HL-60 (cell line): ENCODE measurements at regions not wholly inside any gene's neighbourhood (a gene's known extent, or its start where the extent isn't known, plus 50 kb on each side); places are given as distances from the start of the nearest gene placed in this dataset.

Experiments
- DNase-seq, 2 experiments: peaks; one replicate each; pipeline ENCODE4 v3.0.0-alpha.2; 2010 to 2020; ENCODE audit warnings: low read depth in 1 of 2, low spot score in 1 of 2
- H3K27ac ChIP-seq: fragments of 250-450 bp; sonication (Bioruptor Pico); replicated peaks from 2 replicates; pipeline ENCODE4 v1.5.1; 2020; ENCODE audit warnings: mild to moderate bottlenecking, moderate library complexity
- H3K27me3 ChIP-seq: fragments of 250-450 bp; sonication (Bioruptor Pico); 2 replicates; pipeline ENCODE4 v1.5.1; 2021; ENCODE audit warnings: mild to moderate bottlenecking, moderate library complexity; ENCODE audit not compliant: insufficient read depth, poor library complexity, severe bottlenecking
- H3K4me3 ChIP-seq: replicated peaks from 2 replicates; pipeline ENCODE4 v1.5.1; 2011; ENCODE audit warnings: mild to moderate bottlenecking, control low read depth, low read length; ENCODE audit not compliant: insufficient read depth
- GABPA ChIP-seq: IDR thresholded peaks from 2 replicates; pipeline ENCODE4 v1.6.1; 2012; ENCODE audit warnings: low read depth
- POLR2AphosphoS5 ChIP-seq: IDR thresholded peaks from 2 replicates; pipeline ENCODE4 v1.6.1; 2012; ENCODE audit warnings: low read depth
- SPI1 ChIP-seq: IDR thresholded peaks from 2 replicates; pipeline ENCODE4 v1.6.1; 2012; ENCODE audit warnings: low read depth, mild to moderate bottlenecking, borderline replicate concordance
- TF ChIP-seq, protein P1 (sequence below): IDR thresholded peaks from 2 replicates; pipeline ENCODE4 v1.6.1; 2012; ENCODE audit warnings: low read depth; ENCODE audit not compliant: insufficient replicate concordance
- TF ChIP-seq, protein P2 (sequence below): IDR thresholded peaks from one replicate; pipeline ENCODE4 v1.5.1; 2011; ENCODE audit warnings: low read length, control low read depth, inconsistent platforms; ENCODE audit not compliant: insufficient read depth

DNA sequence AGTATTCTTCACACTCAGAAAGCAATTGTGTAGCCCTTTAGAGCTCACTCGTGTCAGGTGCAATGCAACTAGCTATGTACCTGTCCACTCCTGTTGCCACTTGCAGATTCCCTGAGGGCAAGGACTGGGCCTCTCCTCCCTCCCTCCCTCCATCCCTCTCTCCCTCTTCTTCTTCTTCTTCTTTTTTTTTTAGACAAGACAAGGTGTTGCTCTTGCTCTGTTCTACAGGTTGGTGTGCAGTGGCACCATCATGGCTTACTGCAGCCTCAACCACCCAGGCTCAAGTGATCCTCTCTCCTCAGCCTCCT is 119.7 kb downstream of the ACKR3 start:
- Histone ChIP-seq H3K27me3 (no peaks in the 10 kb centered on the region), H3K4me3 (no peak overlapping the region), H3K27ac (no peak overlapping the region)
- no peak for DNase-seq
- TF ChIP-seq POLR2AphosphoS5 (no peak), GABPA (no peak), SPI1 (no peak)
- TF ChIP-seq, protein P1, sequence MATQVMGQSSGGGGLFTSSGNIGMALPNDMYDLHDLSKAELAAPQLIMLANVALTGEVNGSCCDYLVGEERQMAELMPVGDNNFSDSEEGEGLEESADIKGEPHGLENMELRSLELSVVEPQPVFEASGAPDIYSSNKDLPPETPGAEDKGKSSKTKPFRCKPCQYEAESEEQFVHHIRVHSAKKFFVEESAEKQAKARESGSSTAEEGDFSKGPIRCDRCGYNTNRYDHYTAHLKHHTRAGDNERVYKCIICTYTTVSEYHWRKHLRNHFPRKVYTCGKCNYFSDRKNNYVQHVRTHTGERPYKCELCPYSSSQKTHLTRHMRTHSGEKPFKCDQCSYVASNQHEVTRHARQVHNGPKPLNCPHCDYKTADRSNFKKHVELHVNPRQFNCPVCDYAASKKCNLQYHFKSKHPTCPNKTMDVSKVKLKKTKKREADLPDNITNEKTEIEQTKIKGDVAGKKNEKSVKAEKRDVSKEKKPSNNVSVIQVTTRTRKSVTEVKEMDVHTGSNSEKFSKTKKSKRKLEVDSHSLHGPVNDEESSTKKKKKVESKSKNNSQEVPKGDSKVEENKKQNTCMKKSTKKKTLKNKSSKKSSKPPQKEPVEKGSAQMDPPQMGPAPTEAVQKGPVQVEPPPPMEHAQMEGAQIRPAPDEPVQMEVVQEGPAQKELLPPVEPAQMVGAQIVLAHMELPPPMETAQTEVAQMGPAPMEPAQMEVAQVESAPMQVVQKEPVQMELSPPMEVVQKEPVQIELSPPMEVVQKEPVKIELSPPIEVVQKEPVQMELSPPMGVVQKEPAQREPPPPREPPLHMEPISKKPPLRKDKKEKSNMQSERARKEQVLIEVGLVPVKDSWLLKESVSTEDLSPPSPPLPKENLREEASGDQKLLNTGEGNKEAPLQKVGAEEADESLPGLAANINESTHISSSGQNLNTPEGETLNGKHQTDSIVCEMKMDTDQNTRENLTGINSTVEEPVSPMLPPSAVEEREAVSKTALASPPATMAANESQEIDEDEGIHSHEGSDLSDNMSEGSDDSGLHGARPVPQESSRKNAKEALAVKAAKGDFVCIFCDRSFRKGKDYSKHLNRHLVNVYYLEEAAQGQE, result no peak
- TF ChIP-seq, protein P2, sequence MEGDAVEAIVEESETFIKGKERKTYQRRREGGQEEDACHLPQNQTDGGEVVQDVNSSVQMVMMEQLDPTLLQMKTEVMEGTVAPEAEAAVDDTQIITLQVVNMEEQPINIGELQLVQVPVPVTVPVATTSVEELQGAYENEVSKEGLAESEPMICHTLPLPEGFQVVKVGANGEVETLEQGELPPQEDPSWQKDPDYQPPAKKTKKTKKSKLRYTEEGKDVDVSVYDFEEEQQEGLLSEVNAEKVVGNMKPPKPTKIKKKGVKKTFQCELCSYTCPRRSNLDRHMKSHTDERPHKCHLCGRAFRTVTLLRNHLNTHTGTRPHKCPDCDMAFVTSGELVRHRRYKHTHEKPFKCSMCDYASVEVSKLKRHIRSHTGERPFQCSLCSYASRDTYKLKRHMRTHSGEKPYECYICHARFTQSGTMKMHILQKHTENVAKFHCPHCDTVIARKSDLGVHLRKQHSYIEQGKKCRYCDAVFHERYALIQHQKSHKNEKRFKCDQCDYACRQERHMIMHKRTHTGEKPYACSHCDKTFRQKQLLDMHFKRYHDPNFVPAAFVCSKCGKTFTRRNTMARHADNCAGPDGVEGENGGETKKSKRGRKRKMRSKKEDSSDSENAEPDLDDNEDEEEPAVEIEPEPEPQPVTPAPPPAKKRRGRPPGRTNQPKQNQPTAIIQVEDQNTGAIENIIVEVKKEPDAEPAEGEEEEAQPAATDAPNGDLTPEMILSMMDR, result no peak

DNA sequence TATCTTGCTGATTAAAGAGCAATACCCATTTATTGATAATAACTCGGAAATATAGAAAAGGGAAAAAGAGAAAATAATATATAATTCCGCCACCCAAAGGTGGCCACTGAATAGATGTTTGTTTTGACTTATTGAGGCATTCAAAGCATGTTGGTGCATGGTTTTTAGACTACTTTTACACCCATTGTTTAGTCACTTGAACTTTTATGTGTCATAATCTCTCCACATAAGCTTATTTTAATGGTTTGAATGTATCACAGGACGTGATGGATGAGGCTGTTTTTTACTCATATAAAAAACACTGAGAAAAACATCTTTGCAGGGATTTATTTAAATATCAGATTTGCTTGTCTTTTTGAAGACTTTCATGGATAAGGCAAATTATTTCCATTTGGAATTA is 120.4 kb downstream of the ACKR3 start:
- no peak for DNase-seq
- no peak overlapping the region for H3K4me3 ChIP-seq
- no peak overlapping the region for H3K27ac ChIP-seq
- TF ChIP-seq, protein P1, result no peak
- TF ChIP-seq GABPA, result no peak
- TF ChIP-seq SPI1, result no peak
- TF ChIP-seq POLR2AphosphoS5, result no peak
- TF ChIP-seq, protein P2, result no peak
- no peaks in the 10 kb centered on the region for H3K27me3 ChIP-seq

DNA sequence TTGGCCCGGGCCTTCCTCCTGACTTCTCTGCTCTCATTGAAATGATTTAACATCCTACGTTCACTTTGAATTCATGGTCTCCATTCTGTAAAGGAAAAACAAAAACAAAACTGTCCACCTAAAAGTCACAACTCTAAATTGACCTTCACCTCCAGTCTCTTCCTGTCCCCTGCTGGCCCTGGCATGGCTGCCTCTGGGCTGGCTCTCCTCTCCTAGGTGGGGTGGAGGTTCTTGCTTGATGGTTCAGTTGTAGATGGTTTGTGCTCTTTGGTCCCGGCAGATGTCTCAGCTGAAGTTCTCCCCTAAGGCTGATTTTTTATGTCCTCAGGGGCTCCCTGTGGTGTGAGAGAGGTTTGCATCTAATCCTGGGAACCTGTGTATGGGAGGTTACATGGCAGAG is 121.1 kb downstream of the ACKR3 start:
- no peak for DNase-seq
- H3K27me3 ChIP-seq, result no peaks in the 10 kb centered on the region
- H3K27ac ChIP-seq, result no peak overlapping the region
- no peak overlapping the region for H3K4me3 ChIP-seq
- no peak for TF ChIP-seq GABPA
- TF ChIP-seq SPI1, result no peak
- TF ChIP-seq, protein P2, result no peak
- no peak for TF ChIP-seq POLR2AphosphoS5
- TF ChIP-seq, protein P1, result no peak
